Epithelial cell of esophagus (primary cell): ENCODE measurements at regions not wholly inside any gene's neighbourhood (a gene's known extent, or its start where the extent isn't known, plus 50 kb on each side); places are given as distances from the start of the nearest gene placed in this dataset.
A peak's percentile ranks its signal among the peaks of the same experiment; 100 is the strongest.

ENCODE experiments used
- DNase-seq: peaks from one replicate; pipeline ENCODE4 v3.0.0; 2010; ENCODE audit warnings: low read depth
- H3K4me3 ChIP-seq: 2 replicates; pipeline ENCODE4 v1.5.1; 2011; ENCODE audit warnings: mild to moderate bottlenecking, low read length, control low read depth
- TF ChIP-seq, protein P1 (sequence below): IDR thresholded peaks from 2 replicates; pipeline ENCODE4 v1.5.1; 2011; ENCODE audit warnings: low read depth, mild to moderate bottlenecking, low read length, control low read depth, inconsistent platforms; ENCODE audit not compliant: insufficient read depth; ENCODE audit errors: missing control alignments

DNA sequence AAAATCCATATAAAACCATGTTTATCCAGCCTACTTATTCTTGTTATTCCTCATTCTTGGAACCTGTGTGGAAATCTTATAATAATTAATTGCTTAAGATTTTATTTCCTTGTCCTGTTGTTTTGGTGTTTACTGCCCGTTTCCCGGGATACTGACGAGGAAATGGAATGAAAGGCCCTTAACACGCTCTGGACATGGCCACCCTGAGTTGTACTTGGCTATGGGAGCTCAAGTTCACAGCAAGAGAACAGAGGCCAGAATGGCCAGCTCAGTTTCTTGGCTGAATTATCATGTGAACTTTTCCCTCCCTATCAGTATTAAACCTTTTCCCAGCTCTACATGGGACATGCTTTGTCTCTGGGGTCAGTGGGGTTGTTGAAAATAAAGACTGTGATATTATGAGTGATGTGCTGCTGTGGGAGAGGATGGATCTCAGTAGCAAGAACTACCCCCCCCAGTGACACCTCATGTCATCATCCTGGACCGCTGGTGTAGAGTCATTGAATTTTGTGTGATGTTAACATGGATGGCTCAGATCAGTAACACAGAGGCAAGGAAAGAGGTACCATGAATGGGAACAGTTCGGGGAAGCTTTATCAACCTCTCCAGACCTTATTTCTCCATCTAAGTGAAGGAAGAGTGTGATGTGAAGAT lies 87.0 kb upstream of the IGFBP3 start:
- no peak overlapping the region for H3K4me3 ChIP-seq
- TF ChIP-seq, protein P1, sequence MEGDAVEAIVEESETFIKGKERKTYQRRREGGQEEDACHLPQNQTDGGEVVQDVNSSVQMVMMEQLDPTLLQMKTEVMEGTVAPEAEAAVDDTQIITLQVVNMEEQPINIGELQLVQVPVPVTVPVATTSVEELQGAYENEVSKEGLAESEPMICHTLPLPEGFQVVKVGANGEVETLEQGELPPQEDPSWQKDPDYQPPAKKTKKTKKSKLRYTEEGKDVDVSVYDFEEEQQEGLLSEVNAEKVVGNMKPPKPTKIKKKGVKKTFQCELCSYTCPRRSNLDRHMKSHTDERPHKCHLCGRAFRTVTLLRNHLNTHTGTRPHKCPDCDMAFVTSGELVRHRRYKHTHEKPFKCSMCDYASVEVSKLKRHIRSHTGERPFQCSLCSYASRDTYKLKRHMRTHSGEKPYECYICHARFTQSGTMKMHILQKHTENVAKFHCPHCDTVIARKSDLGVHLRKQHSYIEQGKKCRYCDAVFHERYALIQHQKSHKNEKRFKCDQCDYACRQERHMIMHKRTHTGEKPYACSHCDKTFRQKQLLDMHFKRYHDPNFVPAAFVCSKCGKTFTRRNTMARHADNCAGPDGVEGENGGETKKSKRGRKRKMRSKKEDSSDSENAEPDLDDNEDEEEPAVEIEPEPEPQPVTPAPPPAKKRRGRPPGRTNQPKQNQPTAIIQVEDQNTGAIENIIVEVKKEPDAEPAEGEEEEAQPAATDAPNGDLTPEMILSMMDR: no peak
- DNase-seq: no peak

DNA sequence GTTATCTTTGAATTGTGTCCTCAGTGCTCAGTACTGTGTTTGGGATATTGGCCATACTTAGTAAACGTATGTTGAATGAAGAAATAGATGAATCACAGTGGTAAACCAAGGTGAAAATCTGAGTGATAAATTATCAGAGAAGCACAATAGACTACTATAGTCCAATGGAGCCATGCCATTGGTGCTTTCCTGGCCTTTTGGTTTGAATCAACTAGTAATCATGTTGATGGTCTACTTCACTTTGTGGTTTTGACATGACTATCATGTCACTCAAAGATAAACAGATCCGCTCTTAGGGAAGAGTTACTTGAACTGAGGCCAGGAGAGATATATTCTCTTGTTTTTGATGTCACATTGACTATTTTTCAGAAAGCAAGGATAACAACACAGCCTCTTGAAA lies 86.1 kb upstream of the IGFBP3 start:
- TF ChIP-seq, protein P1: no peak
- DNase-seq: no peak
- no peak overlapping the region for H3K4me3 ChIP-seq

DNA sequence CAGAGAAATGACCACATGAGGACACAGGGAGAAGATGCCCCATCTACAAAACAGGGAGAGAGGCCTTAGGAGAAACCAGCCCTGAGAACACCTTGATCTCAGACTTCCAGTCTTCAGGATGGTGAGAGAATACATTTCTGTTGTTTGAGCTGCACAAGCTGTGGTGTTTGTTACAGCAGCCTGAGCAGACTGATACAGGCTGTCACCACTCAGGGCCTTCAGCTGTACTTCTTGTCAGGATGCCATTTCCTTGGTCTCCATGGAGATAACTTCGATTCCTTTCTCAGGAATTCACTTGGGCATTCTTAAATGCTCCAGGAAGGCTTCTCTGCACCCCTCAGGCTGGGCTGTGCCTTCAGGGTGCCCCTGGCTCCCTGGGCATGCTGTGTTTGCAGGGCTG lies 85.7 kb upstream of the IGFBP3 start:
- no peak overlapping the region for H3K4me3 ChIP-seq
- no peak for DNase-seq
- TF ChIP-seq, protein P1: no peak

DNA sequence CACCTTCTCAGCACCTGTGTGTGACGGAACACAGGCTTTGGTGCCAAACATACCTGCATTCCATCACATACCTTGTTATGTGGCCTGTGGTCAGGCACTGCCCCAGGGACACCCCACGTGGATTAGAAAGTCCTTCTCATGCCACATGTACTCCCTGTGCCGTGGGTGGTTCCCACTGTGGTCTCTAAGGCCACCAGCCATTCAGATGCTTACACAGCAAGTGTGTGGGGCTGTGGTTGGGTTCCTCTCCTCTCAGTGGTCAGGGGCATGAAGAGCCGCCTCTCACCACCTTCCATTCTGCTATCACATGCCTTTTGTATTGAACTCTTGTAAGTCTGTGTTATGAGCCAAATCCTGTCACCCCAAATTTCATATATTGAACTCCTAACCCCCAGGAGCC lies 85.1 kb upstream of the IGFBP3 start:
- TF ChIP-seq, protein P1: no peak
- H3K4me3 ChIP-seq: no peak overlapping the region

DNA sequence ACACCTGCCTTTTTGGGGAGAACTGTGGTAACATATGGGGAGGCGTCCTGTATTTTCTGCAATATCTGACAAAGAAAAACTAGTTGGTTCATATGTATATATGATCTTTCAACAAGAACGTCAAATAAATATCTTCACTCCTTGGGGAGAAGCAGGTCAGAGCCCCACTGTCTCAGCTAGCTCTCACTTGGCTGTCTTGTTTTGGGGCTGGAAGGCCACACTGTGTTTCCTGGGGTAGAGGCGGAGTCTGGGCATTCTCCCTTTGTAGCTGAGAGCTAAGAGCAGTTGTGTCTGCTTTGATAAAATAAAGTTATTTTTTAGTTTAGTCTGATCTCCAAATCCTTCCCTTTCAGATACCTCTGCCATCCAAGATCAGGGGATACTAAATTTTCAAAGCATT lies 83.9 kb upstream of the IGFBP3 start:
- no peak for DNase-seq
- TF ChIP-seq, protein P1: no peak
- no peak overlapping the region for H3K4me3 ChIP-seq

More for the DNA sequence above, 85.1 kb upstream of the IGFBP3 start:
- no peak for DNase-seq

DNA sequence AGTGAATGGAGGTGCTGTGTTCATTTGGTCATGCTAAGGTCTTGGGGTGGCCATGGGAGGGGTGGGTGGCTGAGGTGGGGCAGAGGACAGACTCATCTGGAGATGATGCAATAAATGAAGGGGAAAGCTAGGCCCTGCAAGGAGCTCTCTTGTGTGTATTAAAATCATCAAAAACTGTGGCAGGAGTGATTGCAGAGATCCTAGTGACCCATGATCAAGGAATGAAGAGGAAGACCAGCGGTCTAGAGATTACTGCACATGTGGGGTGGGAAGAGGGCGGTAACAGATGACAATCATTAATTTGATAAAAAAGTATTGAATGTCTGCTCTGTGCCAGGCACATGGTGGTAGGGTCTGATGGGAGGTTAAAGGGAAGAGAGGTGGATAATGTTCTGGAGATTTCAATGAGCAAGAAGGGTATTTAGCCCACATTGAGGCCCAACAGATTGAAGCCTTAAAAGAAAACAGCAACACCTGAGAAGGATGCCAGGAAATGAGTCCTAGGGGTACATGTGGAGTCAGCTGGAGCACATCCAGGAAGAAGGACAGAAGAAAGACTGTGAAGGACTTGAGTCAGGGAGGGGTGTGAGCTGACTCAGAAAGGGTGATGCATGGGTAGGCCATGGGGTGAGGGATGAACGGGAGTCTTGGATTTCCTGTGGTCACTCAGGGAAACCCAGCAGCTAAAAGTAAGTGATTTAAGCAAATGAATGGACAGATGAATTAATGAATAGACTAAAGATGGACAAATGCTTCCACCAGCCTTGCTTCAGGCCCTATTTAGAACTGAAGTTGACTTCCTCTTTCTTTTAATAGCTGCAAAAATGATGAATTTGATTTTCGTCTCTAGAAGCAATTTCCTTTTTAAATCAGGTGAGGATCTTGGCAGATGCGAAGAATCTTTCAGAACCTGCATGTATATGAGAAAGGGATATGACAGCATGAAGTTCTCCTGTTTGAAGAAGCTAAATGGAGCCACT lies 83.1 kb upstream of the IGFBP3 start:
- DNase-seq: peak; percentile 87
- TF ChIP-seq, protein P1: no peak

More for the DNA sequence above, 83.1 kb upstream of the IGFBP3 start:
- H3K4me3 ChIP-seq: no peak overlapping the region
